ENCODE measurements at regions not wholly inside any gene's neighbourhood (a gene's known extent, or its start where the extent isn't known, plus 50 kb on each side); places are given as distances from the start of the nearest gene placed in this dataset.

GRCh38 chr7:131942287-131943150, 386.1 kb upstream of the PODXL start:
- TF ChIP-seq, protein P1, sequence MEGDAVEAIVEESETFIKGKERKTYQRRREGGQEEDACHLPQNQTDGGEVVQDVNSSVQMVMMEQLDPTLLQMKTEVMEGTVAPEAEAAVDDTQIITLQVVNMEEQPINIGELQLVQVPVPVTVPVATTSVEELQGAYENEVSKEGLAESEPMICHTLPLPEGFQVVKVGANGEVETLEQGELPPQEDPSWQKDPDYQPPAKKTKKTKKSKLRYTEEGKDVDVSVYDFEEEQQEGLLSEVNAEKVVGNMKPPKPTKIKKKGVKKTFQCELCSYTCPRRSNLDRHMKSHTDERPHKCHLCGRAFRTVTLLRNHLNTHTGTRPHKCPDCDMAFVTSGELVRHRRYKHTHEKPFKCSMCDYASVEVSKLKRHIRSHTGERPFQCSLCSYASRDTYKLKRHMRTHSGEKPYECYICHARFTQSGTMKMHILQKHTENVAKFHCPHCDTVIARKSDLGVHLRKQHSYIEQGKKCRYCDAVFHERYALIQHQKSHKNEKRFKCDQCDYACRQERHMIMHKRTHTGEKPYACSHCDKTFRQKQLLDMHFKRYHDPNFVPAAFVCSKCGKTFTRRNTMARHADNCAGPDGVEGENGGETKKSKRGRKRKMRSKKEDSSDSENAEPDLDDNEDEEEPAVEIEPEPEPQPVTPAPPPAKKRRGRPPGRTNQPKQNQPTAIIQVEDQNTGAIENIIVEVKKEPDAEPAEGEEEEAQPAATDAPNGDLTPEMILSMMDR (optimal IDR thresholded peaks at IDR 0.05 in 1 of 3, IDR thresholded peaks at IDR 0.05 in 1 of 3, conservative IDR thresholded peaks at IDR 0.05 in 1 of 3; ENCODE audit: extremely low read depth in 1 of 3, insufficient read depth in 2 of 3, low read length in 3 of 3): no peak
- TF ChIP-seq EZH2 (IDR thresholded peaks at IDR 0.05; ENCODE audit: low read length): no peak
